ENCODE measurements at regions not wholly inside any gene's neighbourhood (a gene's known extent, or its start where the extent isn't known, plus 50 kb on each side); places are given as distances from the start of the nearest gene placed in this dataset.

DNA sequence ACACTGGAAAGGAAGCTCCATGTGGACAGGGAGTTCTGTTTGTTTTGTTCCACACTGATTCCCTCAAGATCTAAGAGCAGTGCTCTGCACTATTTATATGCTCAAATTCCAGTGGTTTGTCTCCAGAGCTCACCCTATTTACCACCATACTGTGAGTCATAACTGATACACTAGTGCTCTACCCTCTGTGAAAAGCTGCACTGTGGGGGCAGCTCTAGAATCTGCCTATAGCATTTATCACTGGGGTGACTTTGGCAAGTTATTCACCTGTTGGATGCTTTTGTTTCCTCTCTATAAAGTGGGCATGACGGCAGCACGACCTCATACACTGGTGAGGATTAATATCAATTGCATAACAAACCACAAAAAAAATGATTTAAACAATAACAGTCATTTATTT lies 307.8 kb downstream of the NR2F1-AS1 start:
- TF ChIP-seq, protein P1, sequence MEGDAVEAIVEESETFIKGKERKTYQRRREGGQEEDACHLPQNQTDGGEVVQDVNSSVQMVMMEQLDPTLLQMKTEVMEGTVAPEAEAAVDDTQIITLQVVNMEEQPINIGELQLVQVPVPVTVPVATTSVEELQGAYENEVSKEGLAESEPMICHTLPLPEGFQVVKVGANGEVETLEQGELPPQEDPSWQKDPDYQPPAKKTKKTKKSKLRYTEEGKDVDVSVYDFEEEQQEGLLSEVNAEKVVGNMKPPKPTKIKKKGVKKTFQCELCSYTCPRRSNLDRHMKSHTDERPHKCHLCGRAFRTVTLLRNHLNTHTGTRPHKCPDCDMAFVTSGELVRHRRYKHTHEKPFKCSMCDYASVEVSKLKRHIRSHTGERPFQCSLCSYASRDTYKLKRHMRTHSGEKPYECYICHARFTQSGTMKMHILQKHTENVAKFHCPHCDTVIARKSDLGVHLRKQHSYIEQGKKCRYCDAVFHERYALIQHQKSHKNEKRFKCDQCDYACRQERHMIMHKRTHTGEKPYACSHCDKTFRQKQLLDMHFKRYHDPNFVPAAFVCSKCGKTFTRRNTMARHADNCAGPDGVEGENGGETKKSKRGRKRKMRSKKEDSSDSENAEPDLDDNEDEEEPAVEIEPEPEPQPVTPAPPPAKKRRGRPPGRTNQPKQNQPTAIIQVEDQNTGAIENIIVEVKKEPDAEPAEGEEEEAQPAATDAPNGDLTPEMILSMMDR (IDR thresholded peaks at IDR 0.05 in 8 of 11, conservative IDR thresholded peaks at IDR 0.05 in 3 of 11) = no peak
- TF ChIP-seq POLR2AphosphoS5 (IDR thresholded peaks at IDR 0.05) = no peak
- TF ChIP-seq POLR2A (IDR thresholded peaks at IDR 0.05) = no peak

Measured in spleen (tissue), 7 donors.